ENCODE measurements at regions not wholly inside any gene's neighbourhood (a gene's known extent, or its start where the extent isn't known, plus 50 kb on each side); places are given as distances from the start of the nearest gene placed in this dataset.

DNA sequence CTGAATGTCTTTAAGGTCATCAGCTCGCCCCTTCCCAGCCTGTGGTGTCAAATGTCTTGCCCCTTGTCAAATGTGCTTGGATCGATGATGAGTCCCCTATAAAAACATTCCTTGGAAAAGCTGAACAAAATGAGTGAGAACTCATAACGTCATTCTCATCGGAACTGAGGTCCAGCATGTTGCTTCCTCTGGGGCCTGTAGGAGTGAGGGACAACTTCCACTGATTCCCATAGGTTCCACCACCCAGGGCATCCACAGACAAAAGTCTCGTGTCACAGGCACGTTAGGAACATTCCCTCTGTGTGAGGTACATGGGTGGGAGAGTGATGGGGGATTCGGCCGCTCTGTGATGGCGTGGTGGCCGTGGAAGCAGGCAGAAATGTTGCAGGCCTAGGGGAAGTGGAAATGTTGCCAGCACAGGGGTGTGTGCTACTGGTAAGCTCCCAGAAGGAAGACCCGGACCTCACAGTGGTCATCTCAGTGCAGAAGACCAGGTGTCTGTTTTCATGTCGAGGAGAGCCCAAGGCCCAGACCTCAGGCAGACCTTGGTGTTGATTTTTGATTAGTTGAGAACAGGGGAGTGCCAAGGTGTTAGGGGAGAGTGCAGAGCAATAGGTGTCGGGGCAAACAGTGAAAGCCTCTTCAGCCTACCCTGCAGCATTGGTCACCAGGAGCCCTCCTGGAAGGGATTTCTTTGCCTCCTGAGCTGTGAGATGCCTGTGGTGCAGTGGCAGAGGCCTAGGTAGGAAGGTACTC is 96.8 kb downstream of the SNRPN start:
- no peak for DNase-seq

DNA sequence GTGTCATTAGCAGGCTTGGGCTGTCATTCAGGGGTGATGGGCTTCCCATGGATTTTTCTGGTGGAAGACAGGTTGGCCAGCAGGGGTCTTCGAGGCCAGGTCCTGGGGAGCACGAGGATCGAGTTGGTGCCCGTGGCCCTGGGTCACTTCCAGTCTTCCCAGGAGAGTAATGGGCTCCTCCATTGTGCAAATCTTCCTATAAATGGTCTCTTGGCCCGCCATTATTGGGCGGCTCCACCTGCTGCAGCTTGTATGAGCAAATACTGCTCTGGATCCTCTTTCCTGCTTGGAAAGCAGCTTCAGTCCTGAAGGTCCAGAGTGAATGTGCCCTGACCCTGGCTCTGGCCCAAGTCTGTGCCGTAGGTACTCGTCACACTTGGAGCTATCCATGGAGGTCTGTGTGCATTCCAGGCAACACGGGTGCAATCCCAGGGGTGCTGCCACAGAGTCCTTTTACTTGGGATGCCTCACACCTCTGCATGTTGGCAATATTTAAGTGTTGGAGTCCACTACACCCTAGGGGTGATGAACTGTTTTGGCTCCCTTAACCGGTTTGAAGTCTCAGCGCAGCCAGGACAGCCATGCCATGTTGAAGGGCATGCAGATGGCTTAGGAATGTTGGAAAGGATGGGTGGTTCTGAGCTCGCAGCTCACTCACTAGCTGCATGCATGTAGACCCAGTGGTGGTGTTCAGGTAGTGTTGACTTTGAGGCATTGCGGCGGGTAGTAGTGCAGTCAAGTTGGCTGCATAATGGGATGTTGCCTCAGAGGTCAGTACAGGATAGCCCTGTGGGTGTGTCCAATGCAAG is 97.6 kb downstream of the SNRPN start:
- DNase-seq, result no peak

DNA sequence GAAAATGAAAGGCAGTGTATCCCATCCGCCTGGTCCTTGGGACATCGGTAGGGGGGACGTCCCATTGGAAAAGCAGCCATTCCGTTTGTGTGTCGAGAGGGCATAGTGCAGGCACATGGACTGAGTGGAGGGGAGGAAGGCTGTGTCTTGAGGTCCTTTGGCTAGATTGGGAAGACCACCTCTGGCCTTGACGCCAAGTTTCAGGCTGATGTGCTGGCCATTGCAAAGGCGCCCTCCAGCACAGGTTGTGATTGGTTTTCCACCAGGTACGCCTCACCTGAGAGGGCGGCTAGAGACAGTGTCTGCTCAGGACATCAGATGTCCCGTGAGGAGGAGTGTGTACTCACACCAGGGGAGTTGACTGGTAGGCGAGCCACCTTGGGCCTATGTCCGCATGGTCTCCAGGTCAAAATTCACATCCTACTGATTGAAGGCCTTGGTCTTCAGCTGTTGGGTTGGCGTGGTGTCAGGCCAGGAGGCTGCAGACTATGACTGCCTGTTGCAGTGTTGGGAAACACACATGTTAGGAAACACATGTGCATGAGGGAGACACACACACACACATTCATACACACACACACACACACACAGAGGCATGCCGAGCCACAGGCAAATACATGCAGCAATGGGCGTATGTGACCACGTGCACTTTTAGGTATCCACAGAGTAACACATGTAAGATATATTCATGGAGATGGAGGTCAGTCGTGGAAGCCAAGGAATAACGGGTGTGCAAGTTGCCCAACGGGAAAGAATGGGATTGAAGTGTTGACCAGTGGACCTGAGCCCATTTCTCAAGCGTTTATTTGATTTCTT is 98.4 kb downstream of the SNRPN start:
- DNase-seq, result no peak

DNA sequence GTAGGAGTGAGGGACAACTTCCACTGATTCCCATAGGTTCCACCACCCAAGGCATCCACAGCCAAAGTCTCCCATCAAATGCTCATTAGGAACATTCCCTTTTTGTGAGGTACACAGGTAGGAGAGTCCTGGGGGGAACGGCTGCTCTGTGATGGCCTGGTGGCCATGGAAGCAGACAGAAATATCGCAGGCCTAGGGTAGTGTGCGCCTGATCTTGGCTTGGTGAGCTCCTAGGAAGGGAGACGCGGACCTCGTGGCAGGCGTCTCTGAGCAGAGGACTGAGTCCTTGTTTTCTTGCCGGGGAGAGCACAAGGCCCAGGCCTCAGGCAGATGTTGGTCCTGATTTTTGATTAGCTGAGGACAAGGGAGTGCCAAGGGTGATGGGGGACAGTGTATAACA is 99.5 kb downstream of the SNRPN start:
- no peak for DNase-seq

DNA sequence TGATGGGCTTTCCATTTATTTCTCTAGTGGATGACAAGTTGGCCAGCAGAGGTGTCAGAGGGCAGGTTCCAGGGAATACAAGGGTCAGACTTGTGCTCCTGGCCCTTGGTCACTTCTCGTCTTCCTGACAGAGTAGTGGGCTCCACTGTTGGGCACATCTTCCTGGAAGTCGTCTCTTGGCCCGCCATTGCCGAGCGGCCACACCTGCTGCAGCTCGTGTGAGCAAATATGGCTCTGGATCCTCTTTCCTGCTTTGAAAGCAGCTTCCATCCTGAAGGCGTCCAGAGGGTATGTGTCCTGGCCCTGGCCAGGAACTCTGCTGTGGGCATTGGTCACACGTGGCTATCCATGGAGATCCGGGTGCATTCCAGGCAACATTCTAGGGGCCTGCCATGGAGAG is 100.2 kb downstream of the SNRPN start:
- no peak for DNase-seq

DNA sequence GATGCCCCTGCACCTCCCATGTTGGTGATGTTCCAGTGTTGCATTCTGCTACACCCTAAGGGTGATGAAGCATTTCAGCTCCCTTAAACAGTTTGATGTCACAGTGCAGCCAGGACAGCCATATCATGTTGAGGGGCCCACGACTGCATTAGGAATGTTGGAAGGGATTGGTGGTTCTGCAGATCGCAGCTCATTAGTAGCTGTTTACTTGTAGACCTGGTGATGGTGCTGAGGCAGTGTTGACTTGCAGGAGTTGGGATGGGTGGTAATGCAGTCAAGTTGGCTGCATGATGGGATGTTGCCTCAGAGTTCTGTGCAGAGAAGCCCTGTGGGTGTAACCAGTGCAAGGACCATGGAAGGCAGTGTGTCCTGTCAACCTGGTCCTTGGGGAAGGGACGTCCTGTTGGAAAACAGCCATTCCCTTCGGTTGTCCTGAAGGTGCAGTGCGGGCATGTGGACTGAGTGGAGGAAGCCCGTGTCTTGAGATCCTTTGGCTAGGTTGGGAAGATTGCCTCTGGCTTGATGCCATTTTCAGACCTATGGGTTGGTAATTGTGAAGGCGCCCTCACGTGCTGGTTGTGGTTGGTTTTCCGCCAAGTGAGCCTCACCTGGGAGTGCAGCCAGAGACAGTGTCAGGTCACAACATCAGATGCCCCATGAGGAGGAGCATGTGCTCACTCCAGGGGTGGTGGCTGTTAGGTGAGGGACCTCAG is 100.7 kb downstream of the SNRPN start:
- DNase-seq, result no peak

DNA sequence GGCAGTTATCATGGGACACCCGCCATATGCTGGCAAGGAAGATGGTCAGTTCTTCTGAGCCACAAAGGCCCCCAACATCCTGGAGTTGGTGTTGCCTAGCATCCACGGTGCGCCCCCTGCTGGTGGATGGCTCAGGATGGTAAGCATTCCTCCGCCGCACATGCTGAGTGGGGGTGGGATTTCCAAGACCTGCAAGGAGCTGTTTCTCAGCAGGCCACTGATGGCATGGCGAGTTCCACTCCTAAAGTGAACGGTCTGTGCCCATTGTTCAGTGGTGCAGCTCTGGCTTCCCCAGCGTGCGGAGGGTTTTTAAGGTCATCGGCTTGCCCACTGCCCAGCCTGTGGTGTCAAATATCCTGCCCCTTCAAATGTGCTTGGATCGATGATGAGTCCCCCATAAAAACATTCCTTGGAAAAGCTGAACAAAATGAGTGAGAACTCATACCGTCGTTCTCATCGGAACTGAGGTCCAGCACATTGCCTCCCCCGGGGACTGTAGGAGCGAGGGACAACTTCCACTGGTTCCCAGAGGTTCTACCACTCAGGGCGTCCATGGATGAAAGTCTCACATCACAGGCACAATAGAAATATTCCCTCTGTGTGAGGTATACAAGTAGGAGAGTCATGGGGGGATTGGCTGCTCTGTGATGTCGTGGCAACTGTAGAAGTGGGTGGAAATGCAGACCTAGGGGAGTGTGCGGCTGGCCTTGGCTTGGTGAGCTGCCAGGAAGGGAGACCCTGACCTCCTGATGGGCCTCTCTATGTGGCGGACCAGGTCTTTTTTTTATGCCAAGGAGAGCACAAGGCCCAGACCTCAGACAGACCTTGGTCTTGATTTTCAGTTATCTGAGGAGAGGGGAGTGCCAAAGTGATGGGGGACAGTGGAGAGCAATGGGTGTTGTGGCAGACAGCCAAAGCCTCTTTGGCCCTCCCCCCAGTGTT is 102.0 kb downstream of the SNRPN start:
- DNase-seq, result no peak

DNA sequence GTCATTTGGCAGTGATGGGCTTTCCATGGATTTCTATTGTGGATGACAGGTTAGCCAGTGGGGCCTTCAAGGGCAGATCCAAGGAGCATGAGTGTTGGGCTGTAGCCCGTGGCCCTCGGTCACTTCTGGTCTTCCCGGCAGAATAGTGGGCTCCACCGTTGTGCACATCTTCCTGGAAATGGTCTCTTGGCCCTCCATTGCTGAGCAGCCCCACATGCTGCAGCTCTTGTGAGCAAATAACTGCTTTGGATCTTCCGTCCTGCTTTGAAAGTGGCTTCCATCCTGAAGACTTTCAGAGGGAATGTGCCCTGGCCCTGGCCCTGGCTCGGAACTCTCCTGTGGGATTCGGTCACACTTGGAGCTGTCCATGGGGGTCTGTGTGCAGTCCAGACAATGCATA is 102.8 kb downstream of the SNRPN start:
- no peak for DNase-seq

DNA sequence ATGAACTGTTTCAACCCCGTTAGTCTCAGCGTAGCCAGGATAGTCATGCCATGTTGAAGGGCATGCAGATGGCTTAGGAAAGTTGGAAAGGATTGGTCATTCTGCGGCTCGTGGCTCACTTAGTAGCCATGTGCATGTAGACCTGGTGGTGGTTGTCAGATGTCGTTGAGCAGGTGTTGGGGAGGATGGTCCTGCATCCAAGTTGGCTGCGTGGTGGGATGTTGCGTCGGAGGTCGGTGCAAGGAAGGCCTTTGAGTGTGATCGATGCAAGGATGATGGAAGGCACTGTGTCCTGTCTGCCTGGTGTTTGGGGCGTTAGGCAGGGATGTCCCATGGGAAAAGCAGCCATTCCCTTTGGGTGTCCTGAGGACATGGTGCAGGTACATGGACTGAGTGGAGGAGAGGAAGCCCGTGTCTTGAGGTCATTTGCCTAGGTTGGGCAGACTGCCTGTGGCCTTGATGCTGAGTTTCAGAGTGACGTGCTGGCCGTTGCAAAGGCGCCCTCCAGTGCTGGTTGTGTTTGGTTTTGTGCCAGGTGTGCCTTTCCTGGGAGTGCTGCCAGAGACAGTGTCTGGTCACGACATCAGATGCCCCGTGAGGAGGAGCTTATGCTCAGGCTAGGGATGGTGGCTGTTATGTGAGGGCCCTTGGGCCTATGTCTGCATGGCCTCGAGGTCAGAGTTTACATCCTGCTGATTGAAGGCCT is 103.4 kb downstream of the SNRPN start:
- DNase-seq, result no peak

DNA sequence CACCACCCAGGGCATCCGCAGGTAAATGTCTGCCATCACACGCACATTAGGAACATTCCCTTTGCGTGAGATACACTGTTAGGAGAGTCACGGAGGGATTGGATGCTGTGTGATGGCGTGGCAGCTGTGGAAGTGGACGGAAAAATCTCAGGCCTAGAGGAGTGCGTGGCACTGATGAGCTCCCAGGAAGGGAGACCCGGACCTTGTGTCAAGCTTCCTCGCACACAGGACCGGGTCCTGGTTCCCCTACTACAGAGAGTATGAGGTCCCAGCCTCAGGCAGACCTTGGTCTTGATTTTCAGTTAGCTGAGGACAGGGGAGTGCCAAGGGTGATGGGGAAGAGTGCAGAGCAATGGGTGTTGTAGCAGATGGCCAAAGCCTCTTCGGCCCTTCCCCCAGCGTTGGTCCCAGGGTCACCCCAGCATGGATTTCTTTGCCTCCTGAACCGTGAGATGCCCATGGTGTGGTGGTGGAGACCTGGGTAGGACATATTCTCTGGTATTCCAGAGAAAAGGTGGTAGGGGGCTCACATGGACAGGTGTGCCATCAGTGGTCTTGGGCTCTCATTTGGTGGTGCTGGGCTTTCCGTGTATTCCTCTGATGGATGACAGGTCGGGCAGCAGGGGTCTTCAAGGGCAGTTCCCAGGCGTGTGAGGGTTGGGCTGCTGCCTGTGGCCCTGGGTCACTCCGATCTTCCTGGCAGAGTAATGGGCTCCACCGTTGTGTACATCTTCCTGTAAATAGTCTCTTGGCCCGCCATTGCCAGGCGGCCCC is 105.1 kb downstream of the SNRPN start:
- no peak for DNase-seq

DNA sequence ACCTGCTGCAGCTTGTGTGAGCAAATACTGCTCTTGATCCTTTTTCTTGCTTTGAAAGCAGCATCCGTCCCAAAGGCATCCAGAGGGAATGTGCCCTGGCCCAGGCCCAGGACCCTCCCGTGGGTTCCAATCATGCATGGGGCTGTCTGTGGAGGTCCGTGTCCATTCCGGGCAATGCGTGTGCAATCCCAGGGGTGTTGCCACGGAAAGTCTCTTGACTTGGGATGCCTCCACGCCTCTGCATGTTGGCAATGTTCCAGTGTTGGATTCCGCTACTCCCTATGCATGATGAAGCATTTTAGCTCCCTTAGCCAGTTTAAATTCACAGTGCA is 105.7 kb downstream of the SNRPN start:
- no peak for DNase-seq

DNA sequence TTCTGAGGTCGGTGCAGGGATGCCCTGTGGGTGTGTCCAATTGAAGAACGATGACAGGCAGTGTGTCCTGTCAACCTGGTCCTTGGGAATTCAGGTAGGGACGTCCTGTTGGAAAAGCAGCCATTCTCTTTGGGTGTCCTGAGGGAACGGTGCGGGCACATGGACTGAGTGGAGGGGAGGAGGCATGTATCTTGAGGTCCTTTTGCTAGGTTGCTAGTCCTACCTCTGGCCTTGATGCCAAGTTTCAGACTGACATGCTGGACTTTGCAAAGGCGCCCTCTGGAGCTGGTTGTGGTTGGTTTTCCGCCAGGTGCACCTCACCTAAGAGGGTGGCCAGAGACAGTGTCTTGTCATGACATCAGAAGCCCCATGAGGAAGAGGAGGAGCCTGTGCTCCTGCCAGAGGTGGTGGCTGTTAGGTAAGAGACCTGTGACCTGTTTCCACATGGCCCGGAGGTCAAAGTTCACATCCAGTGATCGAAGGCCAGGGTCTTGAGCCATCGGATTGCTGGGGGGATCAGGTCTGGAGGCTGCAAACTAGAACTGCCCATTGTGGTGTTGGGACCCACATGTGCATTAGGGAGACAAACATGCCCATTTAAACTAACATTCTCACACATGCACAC is 106.3 kb downstream of the SNRPN start:
- DNase-seq, result no peak

DNA sequence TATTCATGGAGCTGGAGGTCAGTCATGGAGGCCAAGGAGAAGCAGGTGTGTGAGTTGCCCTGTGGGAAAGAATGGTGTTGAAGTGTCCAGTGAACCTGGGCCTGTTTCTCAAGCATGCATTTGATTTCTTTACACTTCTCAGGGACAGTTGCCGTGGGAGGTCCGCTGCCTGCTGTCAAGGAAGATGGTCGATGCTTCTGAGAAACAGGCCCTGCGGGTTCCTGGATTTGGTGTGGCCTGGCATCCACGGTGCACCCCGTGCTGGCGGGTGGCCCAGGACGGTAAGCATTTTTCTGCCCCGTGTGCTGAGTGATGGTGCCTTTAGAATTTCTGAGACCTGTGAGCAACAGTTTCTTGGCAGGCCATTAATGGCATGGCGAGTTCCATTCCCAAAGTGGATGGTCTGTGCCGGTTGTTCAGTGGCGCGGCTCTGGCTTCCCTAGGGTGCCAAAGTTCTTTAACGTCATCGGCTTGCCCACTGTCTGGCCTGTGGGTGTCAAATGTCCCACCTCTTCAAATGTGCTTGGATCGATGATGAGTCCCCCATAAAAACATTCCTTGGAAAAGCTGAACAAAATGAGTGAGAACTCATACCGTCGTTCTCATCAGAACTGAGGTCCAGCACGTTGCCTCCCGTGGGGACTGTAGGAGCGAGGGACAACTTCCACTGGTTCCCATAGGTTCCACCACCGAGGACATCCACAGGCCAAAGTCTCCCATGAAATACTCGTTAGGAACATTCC is 107.2 kb downstream of the SNRPN start:
- DNase-seq, result no peak

DNA sequence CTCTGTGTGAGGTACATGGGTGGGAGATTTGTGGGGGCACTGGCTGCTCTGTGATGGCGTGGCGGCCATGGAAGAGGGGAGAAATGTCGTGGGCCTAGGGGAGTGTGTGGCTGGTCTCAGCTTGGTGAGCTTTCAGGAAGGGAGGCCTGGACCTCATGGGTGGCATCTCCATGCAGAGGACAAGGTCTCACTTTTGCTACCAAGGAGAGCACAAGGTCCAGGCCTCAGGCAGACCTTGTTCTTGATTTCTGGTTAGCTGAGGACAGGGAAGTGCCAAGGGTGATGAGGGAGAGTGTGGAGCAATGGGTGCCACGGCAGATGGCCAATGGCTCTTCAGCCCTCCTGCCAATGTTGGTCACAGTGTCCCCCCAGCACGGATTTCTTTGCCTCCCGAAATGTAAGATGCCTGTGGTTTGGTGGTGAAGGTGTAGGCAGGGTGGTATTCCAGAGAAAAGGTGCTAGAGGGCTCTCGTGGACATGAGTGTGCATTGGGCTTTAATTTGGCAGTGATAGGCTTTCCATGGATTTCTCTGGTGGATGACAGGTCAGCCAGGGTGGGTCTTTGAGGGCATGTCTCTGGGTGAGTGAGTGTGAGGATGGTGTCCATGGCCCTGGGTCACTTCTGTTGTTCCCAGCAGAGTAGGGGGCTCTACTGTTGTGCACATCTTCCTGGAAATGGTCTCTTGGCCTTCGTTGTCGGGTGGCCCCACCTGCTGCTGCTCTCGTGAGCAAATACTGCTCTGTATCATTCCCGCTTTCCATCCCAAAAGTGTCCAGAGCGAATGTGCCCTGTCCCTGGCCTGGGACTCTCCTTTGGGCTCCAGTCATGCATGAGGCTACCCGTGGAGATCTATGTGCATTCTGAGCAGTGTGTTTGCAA is 108.0 kb downstream of the SNRPN start:
- no peak for DNase-seq

DNA sequence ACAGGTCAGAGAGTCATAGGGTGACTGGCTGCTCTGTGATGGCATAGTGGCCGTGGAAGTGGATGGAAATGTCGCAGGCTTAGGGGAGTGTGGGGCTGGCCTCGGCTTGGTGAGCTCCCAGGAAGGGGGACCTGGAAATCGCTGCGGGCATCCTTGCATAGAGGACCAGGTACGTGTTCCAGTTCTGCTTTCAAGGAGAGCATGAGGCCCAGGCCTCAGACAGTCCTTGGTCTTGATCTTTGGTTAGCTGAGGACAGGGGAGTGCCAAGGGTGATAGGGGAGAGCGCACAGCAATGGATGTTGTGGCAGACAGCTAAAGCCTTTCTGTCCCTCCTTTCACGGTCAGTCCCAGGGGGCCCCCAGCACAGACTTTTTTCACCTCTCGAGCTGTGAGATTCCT is 110.5 kb downstream of the SNRPN start:
- no peak for DNase-seq

DNA sequence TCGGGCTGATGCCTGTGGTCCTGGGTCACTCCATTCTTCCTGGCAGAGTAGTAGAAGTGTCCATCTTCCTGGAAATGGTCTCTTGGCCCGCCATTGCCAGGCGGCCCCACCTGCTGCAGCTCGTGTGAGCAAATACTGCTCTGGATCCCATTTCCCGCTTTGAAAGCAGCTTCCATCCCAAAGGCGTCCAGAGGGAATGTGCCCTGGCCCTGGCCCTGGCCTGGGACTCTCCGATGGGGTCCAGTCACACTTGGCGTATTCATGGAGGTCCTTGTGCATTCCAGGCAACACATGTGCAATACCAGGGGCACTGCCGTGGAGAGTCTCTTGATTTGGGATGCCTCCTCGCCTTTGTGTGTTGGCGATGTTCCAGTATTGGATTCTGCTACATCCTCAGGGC is 111.1 kb downstream of the SNRPN start:
- no peak for DNase-seq

DNA sequence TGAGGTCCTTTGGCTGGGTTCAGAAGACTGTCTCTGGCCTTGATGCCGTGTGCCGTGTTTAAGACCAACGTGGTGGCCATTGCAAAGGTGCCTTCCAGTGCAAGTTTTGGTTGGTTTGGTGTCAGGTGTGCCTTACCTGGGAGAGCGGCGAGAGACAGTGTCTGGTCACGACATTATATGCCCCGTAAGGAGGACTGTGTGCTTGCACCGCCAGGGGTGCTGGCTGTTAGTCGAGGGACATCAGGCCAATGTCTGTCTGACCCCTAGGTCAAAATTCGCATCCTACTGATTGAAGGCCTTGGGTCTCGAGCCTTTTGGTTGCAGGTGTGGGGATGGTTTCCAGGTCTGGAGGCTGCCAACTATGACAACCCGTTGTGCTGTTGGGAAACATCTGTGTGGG is 111.9 kb downstream of the SNRPN start:
- DNase-seq, result no peak

DNA sequence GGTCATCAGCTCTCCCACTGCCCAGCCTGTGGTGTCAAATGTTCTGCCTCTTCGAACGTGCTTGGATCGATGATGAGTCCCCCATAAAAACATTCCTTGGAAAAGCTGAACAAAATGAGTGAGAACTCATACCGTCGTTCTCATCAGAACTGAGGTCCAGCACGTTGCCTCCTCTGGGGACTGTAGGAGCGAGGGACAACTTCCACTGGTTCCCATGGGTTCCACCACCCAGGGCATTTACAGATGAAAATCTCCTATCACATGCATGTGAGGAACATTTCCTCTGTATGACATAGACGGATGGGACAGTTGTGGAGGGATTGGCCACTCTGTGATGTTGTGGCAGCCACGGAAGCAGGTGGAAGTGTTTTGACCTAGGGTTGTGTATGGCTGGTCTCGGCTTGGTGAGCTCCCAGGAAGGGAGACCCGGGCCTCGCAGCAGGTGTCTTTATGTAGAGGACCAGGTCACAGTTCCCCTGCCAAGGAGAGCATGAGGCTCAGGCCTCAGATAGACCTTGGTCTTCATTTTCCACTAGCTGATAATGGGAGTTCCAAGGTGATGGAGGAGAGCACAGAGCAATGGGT is 113.0 kb downstream of the SNRPN start:
- DNase-seq, result no peak
